ENCODE measurements at regions not wholly inside any gene's neighbourhood (a gene's known extent, or its start where the extent isn't known, plus 50 kb on each side); places are given as distances from the start of the nearest gene placed in this dataset.

DNA sequence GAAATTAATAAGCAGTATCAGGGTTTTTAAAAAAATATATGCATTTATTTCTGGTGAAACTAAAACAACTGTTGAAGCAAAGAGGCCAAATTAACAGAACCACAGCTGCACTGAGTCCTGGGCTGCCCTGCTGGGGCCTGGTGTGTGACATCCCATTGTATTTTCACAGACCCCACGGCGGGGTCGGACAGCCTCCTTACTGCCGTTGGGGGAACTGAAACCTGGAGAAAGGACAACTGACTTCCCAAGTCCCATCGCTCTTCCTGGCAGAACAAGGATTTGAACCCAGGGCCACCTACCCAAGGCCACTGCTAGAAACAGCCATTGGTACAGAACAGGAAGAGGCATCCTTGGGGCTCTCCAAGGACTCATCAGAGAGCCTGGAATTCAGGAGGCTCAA is 114.8 kb upstream of the SFSWAP start:
- no peak overlapping the region for H3K27ac ChIP-seq (ENCODE audit: insufficient read depth, low read length)
- H3K4me1 ChIP-seq (ENCODE audit: control insufficient read depth, insufficient read depth, low read length), result no peaks in the 10 kb centered on the region
- H2AK5ac ChIP-seq (ENCODE audit: low read depth, low read length), result no peak overlapping the region
- no peaks in the 10 kb centered on the region for H3K27me3 ChIP-seq (ENCODE audit: control insufficient read depth, insufficient read depth, low read length)
- intact Hi-C loops (cut with micrococcal nuclease) (no loop called here), in situ Hi-C loops (cut with MboI; ENCODE audit: low sequenced_read_pairs) (no loop called here), dilution Hi-C loops (cut with HindIII; ENCODE audit: low sequenced_read_pairs, unreplicated experiment) (no loop called here)
- ATAC-seq (ENCODE audit: low read depth) (no peak), DNase-seq (no peak)
- H3K4me3 ChIP-seq (ENCODE audit: insufficient read depth, low read depth, low read length), result no peak overlapping the region
- H2BK120ac ChIP-seq (ENCODE audit: low read depth, low read length), result no peak overlapping the region
- no peak overlapping the region for H3K4ac ChIP-seq (ENCODE audit: low read depth, low read length)
- H3K18ac ChIP-seq (ENCODE audit: low read depth, low read length), result no peak overlapping the region
- CTCF ChIA-PET, result no interaction called here
- no peak overlapping the region for H2BK20ac ChIP-seq (ENCODE audit: low read depth, low read length)
- no TSS peak for BruUV-seq (replicated peaks)
- no peaks in the 10 kb centered on the region for H3K79me1 ChIP-seq (ENCODE audit: low read depth in 1 of 2, low read length in 2 of 2)
- no peaks in the 10 kb centered on the region for H3K36me3 ChIP-seq (ENCODE audit: control insufficient read depth, insufficient read depth, low read length)
- no peak overlapping the region for H4K5ac ChIP-seq (ENCODE audit: low read depth, low read length)
- peaks cover 19% of the 10 kb centered on the region for H3K9me3 ChIP-seq (ENCODE audit: control insufficient read depth, insufficient read depth, low read length)
- H3K9ac ChIP-seq (ENCODE audit: low read depth, low read length), result no peak overlapping the region
- no peak overlapping the region for H3K56ac ChIP-seq (ENCODE audit: extremely low read depth, insufficient read depth, low read length)
- H2AFZ ChIP-seq (replicated peaks; ENCODE audit: low read length, poor library complexity), result no peak overlapping the region
- no peaks in the 10 kb centered on the region for H4K20me1 ChIP-seq (ENCODE audit: insufficient read depth, low read length)
- WGBS, 2 experiments (ENCODE audit: extremely low coverage in 2 of 2, insufficient read length in 1 of 2), result no CpG with 5 or more reads among the region's 5 CpGs
- no peak overlapping the region for H2AK9ac ChIP-seq (replicated peaks; ENCODE audit: low read depth, low read length, poor library complexity)
- H3K14ac ChIP-seq (replicated peaks; ENCODE audit: low read depth, low read length), result no peak overlapping the region
- no peak overlapping the region for H2BK15ac ChIP-seq (ENCODE audit: low read depth, low read length)
- POLR2A ChIA-PET (ENCODE audit: unreplicated experiment), result no interaction called here
- no peak overlapping the region for H3K23ac ChIP-seq (ENCODE audit: low read depth, low read length)
- H2BK5ac ChIP-seq (ENCODE audit: low read depth, low read length, poor library complexity, severe bottlenecking), result no peak overlapping the region
- H4K8ac ChIP-seq (ENCODE audit: low read depth in 2 of 2, low read length in 2 of 2), result no peak overlapping the region
- H3K9me1 ChIP-seq (ENCODE audit: insufficient read depth, low read length), result no peaks in the 10 kb centered on the region
- no peak overlapping the region for H3K4me2 ChIP-seq (ENCODE audit: low read depth, low read length)
- TF ChIP-seq MAZ (IDR thresholded peaks at IDR 0.05; ENCODE audit: borderline replicate concordance, low read depth, low read length), result no peak
- TF ChIP-seq NFE2L2 (IDR thresholded peaks at IDR 0.05; ENCODE audit: low read depth, low read length), result no peak
- no peak for TF ChIP-seq CHD1 (IDR thresholded peaks at IDR 0.05; ENCODE audit: low read depth, low read length)
- no peak for TF ChIP-seq RFX5 (IDR thresholded peaks at IDR 0.05; ENCODE audit: low read depth, low read length)
- TF ChIP-seq RAD21 (IDR thresholded peaks at IDR 0.05; ENCODE audit: low read length), result no peak
- TF ChIP-seq MAFK (IDR thresholded peaks at IDR 0.05; ENCODE audit: low read depth, low read length), result no peak
- TF ChIP-seq SMC3 (IDR thresholded peaks at IDR 0.05; ENCODE audit: low read depth, low read length), result no peak
- TF ChIP-seq, protein P1, sequence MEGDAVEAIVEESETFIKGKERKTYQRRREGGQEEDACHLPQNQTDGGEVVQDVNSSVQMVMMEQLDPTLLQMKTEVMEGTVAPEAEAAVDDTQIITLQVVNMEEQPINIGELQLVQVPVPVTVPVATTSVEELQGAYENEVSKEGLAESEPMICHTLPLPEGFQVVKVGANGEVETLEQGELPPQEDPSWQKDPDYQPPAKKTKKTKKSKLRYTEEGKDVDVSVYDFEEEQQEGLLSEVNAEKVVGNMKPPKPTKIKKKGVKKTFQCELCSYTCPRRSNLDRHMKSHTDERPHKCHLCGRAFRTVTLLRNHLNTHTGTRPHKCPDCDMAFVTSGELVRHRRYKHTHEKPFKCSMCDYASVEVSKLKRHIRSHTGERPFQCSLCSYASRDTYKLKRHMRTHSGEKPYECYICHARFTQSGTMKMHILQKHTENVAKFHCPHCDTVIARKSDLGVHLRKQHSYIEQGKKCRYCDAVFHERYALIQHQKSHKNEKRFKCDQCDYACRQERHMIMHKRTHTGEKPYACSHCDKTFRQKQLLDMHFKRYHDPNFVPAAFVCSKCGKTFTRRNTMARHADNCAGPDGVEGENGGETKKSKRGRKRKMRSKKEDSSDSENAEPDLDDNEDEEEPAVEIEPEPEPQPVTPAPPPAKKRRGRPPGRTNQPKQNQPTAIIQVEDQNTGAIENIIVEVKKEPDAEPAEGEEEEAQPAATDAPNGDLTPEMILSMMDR (conservative IDR thresholded peaks at IDR 0.05; ENCODE audit: low read depth, low read length), result no peak
- no peak for TF ChIP-seq POLR2A (IDR thresholded peaks at IDR 0.05; ENCODE audit: low read depth, low read length)
- no peak for TF ChIP-seq CEBPB (IDR thresholded peaks at IDR 0.05; ENCODE audit: low read depth, low read length)
- TF ChIP-seq MXI1 (IDR thresholded peaks at IDR 0.05; ENCODE audit: borderline replicate concordance, low read depth, low read length), result no peak
- TF ChIP-seq, protein P2, sequence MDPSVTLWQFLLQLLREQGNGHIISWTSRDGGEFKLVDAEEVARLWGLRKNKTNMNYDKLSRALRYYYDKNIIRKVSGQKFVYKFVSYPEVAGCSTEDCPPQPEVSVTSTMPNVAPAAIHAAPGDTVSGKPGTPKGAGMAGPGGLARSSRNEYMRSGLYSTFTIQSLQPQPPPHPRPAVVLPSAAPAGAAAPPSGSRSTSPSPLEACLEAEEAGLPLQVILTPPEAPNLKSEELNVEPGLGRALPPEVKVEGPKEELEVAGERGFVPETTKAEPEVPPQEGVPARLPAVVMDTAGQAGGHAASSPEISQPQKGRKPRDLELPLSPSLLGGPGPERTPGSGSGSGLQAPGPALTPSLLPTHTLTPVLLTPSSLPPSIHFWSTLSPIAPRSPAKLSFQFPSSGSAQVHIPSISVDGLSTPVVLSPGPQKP (IDR thresholded peaks at IDR 0.05; ENCODE audit: borderline replicate concordance, low read depth, low read length), result no peak
- no peak overlapping the region for H4K91ac ChIP-seq (ENCODE audit: insufficient read depth, low read depth, low read length)

Measured in IMR-90 (cell line).